GM19397 (cell line): ENCODE measurements at regions not wholly inside any gene's neighbourhood (a gene's known extent, or its start where the extent isn't known, plus 50 kb on each side); places are given as distances from the start of the nearest gene placed in this dataset.

Source experiments
- ATAC-seq: cut with Tn5 transposase; IDR thresholded peaks from one replicate; pipeline ENCODE4 v1.9.1; 2021; ENCODE audit warnings: mild to moderate bottlenecking, moderate library complexity; ENCODE audit not compliant: unreplicated experiment

DNA sequence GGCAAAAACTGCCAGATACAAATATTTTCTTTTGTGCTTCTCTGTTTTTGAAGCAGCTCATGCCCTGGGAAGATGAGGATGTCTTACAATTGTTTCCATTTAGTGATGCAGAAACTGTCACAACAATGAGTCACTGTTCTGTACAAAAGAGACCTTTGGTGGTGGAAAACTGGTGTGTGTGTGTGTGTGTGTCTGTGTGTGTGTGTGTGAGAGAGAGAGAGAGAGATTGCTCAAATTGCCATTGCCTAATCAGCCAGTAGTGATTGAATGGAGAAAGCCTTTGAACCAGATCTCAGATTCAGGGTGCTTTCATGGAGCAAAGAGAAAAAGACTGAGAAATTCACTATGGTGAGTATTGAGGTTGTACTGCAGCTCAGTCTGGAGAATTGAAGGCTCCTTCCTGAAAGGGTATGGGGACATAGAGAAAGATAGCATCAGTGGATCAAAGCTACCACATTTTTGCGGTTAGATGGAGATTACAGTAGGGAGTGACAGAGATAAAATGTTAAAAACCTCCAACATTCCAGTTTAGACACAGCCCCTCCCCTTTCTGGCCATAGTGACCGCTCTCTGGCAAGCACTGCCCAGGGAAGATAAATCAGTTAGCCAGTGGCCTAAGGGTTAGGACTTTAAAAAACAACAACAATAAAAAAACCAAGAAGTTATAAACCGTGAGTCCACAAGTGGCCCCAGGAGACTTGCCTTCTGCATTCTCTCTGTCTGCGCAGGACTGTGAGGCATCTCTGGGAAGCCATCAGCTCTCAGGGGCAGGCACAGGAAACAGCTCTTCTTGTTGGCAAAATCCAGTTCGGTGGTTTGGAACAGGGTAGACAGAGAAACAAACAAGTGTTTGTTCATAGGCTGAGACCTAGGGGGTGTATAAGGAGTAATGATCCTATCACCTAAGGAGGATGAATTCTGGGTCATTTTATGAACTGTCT is 406.5 kb downstream of the DUSP10 start:
- ATAC-seq = no peak

DNA sequence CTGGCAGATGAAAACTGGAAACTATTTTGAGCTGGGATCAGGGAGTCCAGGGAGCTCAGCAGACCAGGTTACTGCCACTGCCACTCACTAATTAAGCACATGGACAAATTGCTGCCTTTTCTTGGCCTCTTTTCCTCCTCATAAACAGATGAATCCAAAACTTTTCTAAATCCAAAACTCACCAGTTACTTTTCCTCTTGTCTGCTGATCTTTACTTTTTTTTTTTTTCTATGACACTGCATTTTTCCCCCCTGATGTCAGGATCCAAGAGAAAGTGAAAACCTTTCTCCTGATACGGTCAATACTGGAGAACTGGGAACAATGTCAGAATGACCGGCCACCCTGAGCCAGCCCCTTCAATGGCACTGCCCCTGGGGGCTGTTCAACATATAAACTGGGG is 405.8 kb downstream of the DUSP10 start:
- ATAC-seq = no peak

DNA sequence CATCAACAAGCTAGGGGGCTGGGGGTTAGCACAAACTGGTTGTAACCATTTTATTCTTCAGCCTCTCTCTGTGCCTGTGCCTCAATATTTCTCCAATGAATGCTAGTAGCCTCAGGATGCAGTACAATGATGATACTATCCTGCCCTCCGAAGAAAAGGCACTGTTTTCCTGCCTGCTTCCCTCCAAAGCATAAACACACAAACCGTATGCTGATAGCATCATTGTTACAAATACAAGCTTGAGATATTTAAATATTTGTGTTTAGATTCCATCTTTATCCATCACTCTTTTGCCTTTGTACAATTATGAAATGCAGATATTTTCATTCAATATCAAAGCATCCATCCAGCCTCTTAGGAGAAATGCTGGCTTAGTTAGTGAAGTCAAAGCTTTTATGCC is 404.8 kb downstream of the DUSP10 start:
- no peak for ATAC-seq

DNA sequence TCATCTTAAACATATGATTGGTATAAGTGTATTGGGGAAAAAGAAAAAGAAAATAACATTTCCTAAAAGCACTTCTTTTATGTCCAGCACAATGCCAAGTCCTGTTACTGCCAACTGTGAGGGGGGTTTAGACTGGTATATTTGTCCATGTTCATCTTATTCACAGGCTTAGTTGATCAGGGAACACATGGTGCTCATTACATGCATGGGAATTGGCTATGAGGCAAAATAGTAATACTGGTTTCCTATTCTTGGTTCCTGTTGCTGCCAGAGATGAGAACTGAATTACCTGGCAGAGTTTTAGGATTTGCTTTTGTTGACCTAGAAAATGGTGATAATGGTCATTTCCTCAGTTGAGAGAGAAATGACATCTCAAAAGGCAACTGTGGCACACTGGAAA is 398.8 kb downstream of the DUSP10 start:
- ATAC-seq = no peak

DNA sequence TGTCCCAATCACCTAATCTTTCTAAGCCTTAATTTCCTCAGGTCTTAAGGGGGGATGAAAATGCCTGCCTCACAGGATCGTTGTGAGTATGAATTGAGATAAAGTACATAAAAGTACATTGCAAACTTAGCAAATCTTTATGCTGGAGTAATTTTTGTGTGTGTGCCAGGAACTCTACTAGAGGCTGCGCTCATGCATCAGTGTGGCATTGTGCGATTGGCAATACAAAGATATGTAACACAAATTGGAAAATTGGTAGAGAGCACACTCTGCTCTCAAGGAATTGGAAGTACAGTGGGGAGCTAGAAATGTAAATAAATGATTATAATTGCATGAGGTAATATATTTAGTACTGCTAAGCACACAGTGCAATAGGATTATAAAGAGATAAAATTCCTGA is 398.3 kb downstream of the DUSP10 start:
- no peak for ATAC-seq

DNA sequence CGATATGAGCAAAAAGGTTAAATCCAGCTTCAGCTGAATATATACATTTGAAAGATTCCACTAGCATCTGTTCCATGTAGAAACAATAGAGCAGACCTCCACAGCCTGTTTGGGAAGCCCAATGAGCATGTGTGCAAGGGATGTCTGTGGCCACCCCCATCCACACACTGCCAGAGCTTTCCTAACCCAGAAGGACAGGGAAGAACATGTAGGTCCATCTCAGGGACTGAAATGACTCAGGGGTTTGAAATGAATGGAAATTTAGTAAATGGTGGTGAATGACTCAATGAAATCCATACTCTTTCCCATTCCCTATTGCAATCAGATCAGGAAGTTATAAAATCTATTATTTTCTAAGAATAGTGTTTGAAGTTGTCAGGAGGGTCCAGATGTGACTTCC is 397.2 kb downstream of the DUSP10 start:
- ATAC-seq = no peak

DNA sequence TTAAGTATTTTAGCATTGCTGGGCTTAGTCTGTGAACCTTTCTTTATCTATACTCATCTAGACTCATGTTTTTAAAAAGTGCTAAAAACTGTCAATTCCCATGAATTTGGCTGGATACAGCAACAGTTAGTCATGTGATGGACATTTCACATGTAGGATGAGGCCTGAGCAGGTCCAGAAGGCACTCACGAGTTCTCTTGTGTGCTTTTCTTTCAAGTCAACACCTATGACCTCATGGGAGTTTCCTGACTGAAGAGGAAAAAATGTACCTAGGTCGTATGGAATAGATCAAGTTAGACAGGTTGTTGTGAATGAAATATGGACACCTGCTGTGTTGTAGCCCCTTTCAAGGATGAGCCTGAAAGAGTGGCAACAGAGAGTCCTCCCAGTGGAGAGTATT is 394.2 kb downstream of the DUSP10 start:
- ATAC-seq = no peak

DNA sequence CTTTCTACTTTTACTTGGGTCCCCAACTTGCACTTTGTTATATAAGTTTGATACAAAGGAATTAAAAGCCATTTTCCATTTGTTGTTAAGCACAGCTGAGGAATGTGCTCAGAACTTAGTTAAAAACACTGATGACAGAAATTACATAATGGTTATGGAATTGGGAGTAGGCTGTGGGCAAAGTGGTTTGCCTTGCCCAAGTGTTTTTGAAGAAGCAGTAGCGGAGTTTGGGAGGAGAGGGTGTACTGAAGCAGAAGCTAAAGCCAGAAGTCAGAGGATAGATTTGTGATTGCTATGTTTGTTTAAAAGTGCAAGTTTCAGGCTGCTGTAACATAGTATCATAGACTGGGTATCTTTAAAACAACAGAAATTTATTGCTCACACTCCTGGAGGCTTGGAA is 391.8 kb downstream of the DUSP10 start:
- ATAC-seq = no peak

DNA sequence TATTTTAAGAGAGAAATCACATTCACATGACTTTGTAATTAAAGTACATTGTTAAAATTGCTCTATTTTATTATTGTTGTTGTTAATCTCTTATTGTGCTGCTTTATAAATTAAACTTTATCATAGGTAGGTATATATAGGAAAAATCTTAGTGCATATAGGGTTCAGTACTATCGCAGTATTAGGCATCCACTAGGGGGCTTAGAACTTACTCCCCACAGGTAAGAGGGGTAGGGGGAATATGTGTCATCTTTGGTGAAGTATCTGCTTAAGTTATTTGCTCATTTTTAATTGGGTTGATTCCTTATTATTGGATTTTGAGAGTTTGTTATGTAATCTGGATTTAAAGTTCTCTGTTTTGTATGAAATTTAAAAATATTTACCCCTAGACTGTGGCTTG is 385.2 kb downstream of the DUSP10 start:
- no peak for ATAC-seq

DNA sequence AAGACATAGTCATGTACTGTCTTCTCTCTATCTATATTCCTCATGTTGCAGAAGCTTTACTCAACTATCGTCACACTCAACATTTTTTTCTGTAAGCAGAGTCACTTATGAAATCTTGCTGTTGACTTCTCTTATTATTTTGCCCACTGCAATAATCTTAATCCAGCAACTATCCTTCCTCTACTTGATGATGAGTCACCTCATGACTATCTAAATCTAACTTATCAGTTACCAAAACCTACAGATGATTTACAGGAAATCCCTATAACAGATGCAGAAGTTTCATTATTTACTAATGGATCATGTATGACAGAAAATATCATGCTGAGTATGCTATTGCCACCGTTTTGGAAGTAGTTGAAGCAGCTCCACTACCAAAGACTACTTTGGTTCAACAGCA is 378.9 kb downstream of the DUSP10 start:
- no peak for ATAC-seq

DNA sequence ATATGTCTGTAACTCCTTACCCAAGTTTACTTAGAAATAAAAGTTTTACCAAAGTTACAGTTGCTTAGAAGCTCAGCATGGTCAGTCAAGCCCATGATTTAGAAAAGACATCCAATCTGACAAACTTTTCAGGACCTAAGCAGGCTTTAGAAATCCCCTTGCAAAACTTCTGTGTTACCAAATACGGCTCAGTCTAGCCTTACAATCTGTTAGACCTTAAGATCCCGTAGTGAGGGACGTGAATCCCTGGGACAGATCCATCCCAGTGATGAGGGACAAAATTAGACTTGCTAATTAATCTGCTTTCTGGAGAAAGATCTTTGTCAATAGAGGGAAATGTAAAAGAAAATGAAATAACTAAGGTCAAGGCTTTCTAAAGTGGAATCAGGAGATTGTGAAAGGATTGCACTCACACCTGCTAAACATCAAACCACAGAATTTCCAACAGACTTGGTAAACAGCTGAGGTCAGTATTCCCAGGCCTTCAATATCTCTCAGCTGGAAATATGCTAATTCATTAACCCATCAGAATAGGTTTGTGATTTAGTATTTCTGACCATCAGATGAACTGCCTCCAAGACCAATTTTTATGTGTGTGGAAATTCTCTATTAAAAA is 375.3 kb downstream of the DUSP10 start:
- no peak for ATAC-seq

DNA sequence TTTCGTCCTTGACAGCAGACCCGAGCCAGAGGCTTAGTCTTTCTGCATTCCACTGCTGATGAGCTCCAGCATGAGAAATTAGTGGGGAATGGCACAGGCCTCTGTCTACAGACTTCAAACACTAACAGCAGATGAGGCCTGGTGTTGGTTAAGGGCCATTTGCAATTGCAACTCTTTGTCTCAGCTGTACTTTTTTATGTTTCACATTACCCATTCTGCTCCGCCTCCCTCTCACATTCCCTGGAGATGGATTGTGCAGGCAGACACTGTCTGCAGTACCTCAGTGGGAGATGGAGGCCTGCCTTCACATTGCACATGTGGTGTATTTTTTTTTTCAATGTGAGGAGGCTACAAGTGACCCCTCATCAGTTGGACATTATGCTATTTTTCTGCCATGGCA is 370.2 kb downstream of the DUSP10 start:
- ATAC-seq = no peak

DNA sequence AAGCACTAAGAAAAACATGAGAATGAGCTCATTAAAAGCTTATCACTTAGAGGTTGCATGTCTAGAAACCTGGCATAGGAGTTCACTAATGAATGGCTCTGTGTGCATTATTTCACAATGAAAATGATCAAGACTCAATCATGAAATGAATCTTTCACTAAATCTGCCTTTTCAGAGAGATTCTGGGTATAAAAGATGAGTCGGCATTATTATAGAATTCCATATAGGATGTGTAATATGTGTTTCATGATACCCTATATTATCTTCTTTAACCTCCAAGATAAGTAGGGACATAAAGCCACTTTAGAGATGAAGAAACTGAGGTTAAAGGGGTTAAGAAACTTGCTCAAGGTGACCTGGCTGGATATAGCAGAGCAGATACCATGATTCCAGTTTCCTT is 368.1 kb downstream of the DUSP10 start:
- ATAC-seq = no peak

DNA sequence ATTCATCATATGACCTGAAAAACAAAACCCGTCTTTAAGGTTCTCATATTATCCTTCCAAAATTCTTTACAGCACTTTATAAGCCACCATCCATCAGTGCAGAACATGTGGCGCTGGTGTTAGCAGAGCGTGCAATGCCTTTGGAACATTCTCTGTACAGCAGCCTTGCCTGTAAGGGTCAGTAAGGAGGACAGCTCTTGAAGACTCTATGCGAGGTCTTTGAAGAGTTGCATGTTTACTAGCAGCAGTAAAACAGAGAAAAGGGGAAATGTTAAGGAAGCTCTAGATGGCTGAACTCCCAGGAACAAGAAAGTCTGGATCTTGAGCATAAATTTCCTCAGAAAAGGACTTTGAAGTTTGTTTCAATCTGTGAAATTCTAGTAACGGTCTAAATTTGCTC is 365.6 kb downstream of the DUSP10 start:
- ATAC-seq = no peak

DNA sequence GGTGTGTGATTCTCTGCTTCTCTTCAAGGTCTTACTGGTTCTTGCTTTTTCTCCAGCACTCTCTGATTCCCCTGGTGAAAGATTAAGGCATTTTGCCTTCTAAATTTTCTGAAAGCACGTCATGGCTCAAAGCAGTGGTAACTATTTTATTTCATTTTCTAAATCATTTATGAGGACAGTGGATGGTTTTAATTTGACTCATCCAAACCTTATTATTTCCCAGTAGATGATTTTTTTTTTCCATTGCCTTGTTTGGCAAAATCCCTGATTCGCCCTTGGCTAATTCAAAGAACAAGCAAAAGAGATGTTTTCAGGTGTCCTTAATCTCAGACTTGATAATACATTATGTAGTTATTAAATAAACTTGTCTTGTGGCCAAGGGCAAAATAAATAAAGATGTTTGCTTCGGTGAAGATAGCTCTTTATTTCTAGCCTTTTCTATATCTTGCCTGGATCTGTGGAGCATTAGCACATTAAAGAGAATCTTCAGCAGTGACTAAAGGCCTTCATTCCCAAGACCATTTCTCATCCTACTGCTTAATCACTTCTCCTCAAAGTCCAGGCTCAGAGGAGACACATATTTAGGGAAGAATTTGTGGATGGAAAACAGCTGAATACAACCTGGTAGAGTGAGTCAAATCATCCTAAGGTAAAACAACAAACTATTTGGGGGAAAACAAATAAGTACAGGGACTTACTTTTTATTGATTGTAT is 359.8 kb downstream of the DUSP10 start:
- ATAC-seq = no peak

DNA sequence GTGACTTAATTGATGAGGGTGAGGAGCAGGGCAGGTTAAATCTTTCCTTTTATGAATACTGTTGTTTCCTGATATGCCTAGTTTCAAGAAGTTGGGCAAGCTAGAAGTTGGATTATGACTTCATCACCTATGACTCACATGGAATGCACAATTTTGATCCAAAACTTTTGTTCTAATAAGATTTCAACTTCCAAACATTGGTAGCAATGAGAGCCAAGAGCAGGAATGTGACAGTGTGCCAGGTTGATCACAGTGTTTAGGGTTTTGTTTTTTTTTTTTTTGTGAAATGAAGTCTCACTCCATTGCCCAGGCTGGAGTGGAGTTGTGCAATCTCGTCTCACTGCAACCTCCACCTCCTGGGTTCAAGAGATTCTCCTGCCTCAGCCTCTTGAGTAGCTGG is 349.4 kb downstream of the DUSP10 start:
- ATAC-seq = no peak

DNA sequence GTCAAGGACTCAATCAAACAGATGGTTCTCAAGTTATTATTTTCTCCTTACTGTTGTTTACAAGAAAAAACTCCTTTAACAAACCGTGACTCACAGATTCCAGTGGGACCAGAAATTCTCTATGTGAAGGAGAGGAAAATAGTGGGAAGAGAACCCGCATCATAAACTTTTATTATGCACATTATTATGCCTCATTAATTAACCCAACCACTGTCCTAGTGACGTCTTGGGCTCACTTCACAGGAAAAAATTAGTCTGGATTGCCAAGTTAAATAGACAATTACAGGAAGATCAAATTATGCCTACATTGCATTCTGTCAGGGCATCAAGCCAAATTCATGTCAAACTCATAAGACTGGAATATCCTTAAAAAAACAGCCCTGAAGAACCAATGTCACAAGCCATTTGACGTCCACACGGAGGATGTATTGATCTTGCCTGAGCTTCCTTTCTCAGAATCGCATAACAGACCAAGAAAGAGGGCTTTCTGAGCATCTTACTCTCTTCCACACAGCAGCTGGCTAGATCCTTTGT is 347.8 kb downstream of the DUSP10 start:
- no peak for ATAC-seq

DNA sequence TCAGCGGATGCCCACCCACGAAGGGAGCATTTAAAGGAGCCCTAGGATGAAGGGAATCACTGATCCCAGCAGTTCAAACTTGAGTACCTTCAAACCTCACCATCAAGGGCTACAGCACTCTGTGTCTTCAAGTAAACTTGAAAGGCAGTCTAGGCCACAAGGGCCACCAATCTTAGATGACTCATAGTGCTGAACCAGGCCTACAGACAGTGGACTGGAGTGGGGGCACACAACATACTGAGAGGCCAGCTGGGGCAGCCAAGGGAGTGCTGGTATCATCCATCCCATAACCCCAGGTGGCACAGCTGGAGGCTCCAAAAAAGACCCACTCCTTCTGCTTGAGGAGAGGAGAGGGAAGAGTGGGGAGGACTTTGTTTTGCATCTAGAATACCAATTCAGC is 345.4 kb downstream of the DUSP10 start:
- ATAC-seq = no peak

DNA sequence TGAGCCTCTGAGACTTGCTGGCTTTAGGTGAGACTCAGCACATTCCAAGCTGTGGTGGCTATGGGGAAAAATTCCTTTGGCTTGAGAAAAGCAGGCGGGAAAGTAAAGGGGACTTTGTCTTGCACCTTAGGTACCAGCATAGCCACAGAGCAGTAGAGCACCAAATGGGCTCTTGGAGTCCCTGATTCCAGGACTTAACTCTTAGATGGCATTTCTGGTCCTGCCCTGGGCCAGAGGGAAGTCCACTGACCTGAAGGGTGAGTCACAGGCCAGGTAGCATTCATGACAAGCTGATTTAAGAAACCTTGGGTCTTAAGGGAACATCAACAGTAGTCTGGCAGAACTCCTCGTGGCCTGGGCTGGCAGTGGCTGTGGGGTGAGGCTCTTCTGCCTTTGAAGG is 344.7 kb downstream of the DUSP10 start:
- no peak for ATAC-seq

DNA sequence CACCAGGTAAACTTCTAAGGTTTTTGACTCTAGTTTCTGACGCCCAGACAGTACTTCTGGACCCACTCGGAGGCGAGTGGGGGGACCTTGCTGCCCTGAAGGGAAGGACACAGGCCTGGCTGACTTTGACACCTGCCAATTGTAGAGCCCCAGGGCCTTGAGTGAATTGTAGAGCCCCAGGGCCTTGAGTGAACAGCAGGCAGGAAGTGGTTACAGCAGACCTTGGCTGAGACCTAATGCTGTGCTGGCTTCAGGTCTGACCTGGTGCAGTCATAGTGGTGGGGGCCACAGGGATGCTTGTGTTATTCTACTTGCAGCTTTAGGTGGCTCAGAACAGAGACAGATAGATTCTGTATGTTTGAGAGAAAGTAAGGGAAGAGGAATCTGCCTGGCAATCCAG is 344.3 kb downstream of the DUSP10 start:
- no peak for ATAC-seq

DNA sequence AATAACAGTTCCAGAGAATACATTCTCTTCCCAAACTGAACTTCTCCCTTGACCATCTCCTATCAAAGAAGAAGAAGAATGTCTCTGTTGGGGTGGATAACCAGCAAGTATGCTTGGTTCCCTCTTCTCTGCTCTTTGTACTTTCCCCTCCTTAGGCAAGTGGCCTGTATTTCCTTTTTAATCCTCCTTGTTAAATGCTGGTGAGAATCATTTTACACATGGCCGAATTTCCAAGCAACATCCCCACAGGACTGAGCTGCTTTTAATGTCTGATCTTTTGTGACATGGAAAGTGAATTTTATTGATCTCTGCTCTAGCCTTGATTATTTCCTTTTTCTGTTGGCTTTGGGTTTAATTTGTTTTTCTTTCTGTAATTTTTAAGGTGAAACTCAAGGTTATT is 336.7 kb downstream of the DUSP10 start:
- no peak for ATAC-seq
